NCI-H1105 (cell line): ENCODE measurements at regions not wholly inside any gene's neighbourhood (a gene's known extent, or its start where the extent isn't known, plus 50 kb on each side); places are given as distances from the start of the nearest gene placed in this dataset.
"Not testable (repeated sequence)": the region's sequence is repeated elsewhere in the genome, so short reads cannot be mapped to it uniquely, and the experiment has no call there.

Source experiments
- DNase-seq: peaks from one replicate; lab custom pipeline; 2025; lab: John Stamatoyannopoulos, UW

DNA sequence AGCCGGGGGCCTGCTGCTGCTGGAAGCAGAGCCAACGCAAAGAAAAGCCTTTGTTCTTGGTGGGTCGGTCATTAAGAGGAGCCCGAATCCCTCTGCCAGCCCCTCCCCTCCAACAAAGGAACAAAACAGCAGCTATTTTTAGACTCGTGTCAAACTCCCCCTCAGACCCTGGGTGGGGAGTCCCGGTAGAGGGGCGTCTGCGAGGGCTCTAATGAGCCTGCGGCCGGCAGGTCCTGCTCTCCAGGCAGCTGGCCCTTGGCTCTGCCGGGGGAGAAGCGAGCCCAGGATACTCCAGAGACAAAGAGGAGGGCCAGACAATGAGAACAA lies 114.0 kb downstream of the LHX2 start:
- DNase-seq = peak; percentile 22

DNA sequence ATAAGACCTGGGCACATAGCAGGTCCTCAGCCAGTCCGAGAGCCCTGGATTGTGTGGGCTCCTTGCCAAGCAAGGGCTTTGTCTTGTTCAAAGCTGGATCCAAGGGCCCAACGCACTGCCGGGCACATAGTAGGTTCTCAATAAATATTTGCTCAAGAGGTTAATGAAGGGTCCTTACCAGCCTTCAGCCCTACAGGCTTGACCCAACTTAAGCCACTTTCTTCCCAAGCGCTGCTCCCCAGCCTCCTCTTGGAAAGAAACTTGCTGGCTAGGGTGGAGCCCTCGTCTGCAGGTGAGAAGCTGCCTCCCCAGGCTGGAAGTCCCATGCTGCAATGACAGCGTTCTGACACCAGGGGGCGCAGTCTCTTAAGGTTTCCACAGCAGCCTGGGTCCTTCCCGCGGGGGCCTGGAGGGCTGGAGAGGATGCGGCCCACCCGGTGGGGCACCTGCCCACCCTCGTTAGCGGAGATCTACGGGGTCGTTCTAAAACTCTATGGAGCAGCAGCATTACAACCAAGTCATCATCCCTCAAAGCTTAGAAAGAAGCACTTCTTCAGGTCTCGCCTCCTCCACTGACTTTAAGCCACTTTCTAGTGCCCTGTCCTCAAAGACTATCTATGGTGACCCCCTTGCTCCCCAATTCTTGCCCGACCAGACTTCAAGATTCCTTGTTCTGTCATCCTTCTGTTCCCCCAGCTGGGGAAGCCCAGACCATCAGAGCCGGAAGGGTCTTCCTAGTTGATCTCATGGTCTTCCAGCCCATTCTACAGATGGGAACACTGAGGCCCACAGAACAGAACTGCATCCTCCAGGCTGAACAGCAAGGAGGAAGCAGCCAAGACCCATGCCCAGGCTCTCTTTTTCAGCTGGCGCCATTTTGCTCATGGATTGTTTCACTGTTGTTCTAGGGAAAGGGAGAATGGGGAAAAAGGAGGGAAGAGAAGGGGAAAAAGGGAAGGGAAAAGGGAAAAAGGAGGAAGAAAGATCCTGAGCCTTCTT lies 115.4 kb downstream of the LHX2 start:
- no peak for DNase-seq

DNA sequence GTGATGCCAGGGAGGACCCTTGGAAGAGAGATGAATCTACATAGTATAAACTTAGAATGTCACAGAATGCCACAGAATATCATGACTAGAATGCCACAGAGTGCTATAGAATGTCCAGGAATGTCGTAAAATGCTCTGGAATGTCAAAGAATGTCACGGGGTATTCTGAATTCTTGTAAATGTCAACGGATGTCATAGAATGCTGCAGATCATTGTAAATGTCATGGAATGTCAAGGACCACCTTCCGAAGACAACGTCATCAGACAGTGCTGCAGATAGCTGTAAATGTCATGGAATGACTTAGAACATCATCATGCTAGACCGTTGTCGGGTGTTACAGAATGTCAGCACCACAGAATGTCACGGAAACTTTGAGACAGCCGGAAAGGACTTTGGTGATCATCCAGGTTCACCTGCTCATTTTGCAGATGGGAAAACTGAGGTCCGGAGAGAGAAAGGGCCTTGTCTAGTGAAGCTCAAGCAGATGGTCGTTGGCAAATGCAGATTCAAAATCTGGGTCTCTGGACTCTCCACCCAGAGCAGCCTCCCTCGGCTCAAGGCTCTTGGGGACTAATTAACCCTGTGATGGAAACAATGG lies 117.1 kb downstream of the LHX2 start:
- no peak for DNase-seq

DNA sequence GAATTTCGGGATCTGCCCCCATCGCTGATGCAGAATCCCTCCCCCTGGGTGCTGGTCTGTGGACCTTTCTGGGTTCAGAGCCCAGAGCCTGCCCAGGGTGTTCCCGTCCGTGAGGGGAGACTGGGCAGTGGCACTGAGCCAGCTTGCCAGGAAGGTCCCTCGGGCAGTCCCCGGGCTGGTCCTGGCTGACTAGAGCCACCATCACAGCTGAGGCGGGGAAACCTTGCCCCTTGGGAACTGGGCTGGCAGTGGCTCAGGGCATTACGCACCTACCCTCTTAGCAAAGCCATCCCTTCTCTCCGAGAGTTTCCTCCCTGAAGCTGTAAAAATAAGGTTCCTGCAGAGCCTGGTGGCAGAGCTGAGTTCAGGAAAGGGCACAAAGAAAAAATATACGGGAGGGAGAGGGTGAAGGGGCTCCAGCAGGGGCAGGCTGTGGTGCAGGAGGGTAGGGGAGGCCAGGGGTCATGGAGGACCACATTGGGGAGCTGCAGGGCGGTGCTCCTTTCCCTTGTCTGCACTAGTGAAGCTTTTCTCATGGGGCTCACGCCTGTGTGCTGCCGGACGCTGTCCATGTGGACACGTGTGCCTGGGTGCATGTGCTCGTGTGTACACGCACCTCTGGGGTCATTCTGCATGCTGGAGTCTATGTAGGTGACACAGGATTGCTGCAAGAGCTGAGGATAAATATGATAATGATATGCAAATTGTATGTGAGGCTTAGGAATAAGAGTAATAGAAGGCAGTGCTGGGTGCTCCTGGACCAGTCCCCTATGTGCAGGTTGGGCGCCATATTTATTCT lies 118.9 kb downstream of the LHX2 start:
- DNase-seq = no peak

DNA sequence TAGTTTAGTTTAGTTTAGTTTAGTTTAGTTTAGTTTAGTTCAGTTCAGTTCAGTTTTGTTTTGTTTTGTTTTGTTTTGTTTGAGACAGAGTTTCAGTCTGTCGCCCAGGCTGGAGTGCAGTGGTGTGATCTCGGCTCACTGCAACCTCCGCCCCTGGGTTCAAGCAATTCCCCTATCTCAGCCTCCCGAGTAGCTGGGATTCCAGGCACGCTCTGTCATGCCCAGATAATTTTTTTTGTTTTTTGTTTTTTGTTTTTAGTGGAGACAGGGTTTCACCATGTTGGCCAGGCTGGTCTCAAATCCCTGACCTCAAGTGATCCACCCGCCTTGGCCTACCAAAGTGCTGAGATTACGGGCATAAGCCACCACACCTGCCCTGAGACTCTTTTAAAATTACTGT lies 120.0 kb downstream of the LHX2 start:
- not testable (repeated sequence) for DNase-seq

DNA sequence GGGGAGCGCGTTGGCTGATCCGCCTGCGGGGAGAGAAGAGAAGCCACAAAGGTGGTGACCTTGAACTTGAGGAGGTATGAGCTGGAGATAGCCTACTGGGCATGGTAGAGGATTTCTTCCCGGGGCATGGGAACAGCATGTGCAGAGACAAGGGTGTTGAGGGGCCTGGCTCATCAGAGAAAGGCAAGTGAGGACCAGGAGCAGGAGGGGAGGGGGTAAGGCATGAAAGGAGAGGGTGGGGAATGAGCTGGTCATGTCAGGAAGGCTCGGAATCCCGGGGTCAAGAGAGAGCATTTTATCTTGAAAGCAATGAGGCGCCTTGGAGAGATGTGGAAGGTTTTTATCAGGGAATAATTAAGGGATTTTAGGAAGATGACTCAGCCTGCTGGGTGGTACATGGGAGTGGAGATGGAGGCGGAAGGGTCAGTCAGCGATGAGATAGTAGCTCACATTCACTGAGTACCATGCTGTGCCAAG lies 121.1 kb downstream of the LHX2 start:
- DNase-seq = no peak

DNA sequence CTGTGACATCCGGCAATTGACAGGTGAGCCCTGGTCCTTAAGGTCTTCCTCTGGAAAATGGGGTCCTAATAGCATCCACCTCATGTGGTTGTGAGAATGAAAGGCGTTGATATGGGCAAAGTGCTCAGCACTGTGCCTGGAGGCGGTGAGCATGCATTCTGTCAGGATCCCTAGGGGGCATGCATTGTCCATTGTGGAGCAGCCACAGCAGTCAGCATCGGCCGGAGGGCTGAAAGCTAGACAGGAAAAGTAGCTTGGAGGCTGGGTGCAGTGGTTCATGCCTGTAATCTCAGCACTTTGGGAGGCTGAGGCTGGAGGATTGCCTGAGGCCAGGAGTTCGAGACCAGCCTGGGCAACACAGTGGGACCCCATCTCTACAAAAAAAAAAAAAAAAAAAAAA lies 122.2 kb downstream of the LHX2 start:
- no peak for DNase-seq

DNA sequence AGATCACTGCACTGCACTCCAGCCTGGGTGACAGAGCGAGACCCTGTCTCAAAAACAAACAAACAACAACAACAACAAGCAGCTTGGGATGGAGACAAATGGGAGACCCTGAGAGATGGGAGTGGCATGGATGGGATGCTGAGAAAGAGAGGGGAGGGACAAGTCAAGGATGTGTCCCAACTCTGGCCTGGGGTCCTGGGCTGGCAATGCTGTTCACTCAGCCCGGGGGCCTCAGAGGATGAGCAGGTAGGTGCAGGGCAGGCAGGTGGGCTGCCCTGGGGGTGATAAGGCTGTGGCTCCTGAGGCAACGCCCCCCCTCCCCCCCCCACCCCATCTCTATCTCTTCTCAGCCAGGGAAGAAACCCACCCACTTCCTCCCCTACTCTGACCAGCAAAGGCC lies 123.0 kb downstream of the LHX2 start:
- no peak for DNase-seq

DNA sequence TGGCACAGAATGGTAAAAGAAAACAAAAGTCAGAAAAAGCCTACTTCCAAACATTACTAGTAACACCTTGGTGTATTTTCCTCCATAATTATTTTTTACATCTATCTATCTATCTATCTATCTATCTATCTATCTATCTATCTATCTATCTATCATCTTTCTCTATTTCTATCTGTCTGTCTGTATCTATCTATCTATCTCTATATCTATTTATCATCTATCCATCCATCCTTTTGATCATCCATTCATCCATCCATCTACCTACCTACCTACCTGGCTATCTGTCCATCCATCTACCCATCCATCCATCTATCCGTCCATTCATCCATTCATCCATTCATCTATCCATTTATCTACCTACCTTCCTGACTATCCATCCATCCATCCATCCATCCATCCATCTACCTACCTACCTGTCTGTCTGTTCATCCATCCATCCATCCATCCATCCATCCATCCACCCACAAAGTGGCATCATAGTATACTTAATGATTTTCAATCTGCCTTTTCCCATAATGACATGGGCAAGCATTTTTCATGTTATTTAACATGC lies 121.9 kb upstream of the NEK6 start:
- DNase-seq = no peak

DNA sequence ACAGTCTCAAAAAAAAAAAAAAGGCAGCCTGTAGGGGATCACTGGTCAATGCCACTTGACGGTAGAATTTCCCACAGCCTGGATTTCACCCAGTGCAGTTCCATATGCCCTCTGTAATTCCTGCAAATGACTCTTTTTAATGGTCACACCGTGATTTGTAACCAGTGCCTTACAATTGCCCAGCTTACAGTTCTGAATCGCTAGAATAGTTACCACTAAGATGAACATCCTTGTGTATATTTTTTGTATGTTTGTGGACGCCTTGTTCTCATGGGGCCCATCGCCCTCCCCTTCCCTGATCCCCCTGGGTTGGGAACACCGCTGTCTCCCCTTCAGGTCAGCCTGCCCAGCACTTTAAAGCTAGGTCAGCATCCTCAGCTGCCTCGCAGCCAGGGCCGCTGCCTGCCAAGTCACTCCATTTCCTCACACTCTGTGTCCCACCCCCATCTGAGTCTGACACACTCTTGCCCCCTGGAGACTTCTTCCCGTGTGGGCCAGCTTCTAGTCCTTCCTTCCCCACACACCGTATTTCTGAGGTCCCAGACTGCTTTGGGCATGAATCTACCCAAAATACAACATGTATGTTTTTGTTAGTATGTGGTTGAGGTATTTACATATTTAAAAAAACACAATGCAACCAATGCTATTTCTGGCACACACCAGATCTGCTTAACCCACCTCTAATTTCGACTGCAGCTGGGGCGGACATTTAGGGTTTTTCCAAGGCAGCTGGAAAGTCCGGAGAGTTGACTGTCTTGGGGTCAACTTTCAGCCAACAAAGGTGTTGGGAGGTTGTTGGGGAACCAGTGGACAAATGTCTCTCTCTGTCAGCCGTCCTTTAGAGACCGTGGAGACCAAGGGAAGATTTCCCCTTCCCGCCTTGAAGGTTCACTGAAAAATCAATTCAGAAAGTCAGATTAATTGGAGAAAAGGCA lies 120.5 kb upstream of the NEK6 start:
- DNase-seq = no peak

DNA sequence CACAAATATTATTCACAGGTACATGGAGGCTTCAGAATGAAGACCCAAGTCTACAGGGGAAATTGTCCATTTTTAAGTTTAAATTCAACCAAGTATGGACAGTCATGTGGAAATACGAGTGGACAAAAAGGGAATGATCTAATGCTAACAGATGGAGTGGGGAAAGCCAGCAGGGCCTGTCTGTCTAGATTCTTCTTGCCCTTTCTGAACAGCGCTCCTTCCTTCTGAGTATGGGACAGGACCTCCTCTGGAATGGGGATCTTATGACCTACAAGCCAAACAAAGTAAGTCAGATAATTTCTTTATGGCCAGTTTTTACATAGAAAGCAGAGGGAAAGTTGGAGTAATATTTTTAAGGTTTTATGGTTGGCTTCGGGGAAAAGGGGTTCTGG lies 119.8 kb upstream of the NEK6 start:
- no peak for DNase-seq

DNA sequence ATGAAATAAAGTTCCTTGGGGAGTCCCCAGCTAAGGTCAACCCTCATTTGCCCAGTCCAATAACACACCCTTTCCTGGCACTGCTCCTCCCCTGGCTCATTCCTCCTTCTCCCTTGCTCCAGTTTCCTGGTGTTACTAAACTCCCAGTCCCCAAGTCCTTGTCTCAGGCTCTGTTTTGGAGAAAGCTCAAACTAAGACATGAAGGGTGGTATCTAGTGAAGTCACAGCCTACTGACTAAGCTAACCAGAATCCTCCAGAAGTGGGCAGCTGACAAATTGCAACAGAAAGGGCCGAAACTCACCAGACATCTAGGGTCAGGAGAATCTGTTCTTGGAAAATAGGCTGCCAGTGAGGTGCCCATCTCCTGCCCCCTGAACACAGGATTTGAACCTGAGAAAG lies 118.7 kb upstream of the NEK6 start:
- DNase-seq = no peak

DNA sequence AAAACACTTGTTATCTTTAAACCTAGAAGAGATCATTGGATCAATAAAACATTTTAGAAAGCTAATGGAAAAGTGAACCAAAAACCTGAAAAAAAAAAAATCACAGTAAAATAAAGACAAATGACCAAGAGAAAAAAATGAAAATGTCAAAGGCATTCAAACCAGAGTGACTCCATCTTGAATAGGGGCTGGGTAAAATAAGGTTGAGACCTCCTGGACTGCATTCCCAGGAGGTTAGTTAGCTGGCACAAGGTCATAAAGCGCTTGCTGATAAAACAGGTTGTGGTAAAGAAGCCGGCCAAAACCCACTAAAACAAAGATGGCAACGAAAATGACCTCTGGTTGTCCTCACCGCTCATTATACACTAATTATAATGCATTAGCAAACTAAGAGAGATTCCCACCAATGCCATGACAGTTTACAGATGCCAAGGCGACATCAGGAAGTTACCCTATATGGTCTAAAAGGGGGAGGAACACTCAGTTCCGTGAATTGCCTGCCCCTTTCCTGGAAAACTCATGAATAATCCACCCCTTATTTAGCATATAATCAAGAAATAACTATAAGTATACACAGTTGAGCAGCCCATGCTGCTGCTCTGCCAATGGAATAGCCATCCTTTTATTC lies 116.7 kb upstream of the NEK6 start:
- DNase-seq = no peak

DNA sequence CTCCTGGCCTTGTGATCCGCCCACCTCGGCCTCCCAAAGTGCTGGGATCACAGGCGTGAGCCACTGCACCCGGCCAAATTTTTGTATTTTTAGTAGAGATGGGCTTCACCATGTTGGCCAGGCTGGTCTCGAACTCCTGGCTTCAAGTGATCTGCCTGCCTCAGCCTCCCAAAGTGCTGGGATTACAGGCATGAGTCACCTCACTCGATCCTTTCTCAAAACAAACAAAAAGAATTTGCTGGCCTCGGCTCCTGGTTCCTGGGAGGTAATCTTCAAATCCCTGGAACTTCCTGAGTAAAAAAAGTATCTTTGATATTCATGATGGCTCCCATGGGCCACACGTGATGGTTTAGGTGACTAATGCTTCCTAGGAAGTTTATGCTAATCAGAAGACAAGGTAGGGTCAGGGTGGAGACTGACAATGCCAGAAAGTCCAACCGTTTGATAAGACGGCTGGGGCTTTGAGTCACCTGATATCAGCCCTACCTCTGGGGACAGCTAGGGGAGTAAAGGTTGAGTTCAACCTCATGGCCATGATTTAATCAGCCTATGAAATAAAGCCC lies 113.1 kb upstream of the NEK6 start:
- DNase-seq = not testable (repeated sequence)

DNA sequence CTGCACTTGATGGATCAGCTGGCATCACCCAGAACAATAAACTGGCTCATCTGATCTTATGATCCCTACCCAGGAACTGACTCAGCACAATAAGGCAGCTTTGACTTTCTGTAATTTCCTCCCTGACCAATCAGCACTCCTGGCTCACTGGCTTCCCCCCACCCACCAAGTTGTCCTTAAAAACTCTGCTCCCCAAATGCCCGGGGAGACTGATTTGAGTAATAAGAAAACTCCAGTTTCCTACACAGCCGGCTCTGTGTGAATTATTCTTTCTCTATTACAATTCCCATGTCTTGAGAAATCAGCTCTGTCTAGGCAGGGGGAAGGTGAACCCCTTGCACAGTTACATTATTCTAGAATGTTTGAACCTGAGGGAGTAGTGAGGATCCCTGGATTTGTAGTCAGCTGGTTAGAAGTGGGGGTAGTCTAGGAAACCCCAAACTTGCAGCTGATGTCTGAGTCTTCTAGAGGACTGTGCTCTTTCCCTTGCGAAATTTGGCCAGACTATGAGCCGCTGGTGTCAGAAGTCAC lies 111.7 kb upstream of the NEK6 start:
- no peak for DNase-seq

DNA sequence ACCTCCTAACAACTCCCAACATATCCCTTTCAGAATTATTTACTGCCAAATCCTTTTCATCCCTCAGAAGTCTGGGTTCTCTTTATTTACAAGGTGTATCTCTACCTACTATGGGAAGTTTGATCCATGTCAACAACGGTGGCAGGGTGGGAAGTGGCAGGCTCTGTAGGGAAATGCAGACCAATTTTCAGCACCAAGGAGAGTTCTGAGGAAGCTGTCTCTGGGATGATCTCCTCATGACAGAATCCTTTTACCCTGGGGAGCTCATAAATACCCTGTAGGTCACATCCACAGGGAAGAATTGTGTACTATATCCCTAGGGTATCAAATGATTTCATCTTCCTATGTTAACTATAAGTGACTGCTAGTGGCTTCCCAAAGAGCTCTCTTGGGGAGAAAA lies 107.8 kb upstream of the NEK6 start:
- no peak for DNase-seq

DNA sequence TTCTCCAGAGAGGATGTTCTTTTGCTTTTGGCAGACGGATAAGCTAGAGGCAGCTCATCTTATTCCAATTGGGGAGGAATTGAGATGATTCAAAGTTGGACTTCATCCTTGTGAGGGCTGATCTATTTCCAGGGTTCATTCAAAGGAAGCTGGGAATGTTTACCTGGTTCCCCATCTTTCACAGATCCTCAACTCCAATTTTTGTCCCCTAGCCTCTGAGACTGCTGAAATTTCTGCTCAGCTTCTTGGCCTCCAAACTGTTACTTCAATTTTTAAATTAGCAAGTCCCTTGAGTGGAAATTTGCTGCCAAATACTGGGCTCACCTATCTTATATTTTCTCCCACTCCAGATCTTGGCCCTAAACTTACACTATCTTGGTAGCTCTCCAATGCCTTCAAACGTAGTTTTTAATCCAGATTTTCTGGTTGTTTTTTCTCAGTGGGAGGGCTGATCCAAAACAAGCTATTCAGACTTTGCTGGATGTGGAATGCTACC lies 93.9 kb upstream of the NEK6 start:
- DNase-seq = no peak

DNA sequence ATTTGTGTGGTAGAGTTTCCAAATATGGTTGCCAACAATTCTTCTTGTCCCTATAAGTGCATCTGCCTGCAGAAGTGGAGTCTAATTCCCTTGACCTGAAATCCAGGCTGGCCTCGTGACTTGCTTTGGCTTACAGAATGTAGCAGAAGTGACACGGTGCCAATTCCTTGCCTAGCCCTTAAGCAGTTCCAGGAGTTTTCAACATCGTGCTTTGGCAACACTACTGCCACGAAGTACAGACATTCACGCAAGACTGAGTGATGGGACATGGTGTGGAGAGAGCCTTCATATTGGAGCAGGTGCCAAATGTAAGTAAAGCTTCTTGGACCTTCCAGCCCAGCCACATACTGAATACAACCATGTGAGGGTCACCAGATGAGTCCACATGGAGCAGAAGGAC lies 92.9 kb upstream of the NEK6 start:
- no peak for DNase-seq

DNA sequence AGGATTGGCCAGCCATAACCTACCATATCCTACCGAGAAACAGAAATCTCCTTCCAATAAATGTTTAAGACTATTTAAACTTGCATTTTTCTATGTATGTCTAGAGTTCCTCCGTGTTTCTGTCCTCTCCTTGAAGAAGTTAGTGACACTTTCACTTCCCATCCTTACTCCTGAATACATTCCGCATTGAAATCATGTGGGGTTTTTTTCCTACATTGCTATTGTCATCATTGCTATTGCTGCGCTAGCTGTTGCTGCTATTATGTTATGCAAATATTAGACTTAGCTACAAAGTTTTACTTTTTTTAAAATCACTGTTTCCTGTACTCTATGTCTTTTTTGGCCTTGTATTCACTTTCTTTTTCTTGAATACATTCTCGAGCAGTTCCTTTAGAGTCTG lies 83.3 kb upstream of the NEK6 start:
- DNase-seq = no peak

DNA sequence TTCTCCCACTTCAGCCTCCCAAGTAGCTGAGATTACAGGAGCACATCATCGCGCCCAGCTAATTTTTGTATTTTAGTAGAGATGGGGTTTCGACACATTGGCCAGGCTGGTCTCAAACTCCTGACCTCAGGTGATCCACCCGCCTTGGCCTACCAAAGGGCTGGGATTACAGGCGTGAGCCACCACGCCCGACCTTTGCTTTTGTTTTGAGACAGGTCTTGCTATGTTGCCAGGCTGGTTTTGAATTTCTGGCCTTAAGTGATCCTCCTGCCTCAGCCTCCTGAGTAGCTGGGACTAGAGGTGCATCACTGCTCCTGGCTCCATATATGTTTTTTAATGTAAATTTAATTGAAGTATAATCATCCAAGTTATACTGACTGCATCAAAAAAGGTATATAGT lies 80.2 kb upstream of the NEK6 start:
- not testable (repeated sequence) for DNase-seq
